GM12865 (cell line): ENCODE measurements at regions not wholly inside any gene's neighbourhood (a gene's known extent, or its start where the extent isn't known, plus 50 kb on each side); places are given as distances from the start of the nearest gene placed in this dataset.

Experiments used
- DNase-seq: peaks from one replicate; pipeline ENCODE4 v3.0.0; 2010; ENCODE audit warnings: low read depth
- H3K4me3 ChIP-seq: 2 replicates; pipeline ENCODE4 v1.5.1; 2011; ENCODE audit warnings: mild to moderate bottlenecking, low read depth, low read length, control low read depth
- TF ChIP-seq, protein P1 (sequence below): IDR thresholded peaks from 2 replicates; pipeline ENCODE4 v1.5.1; 2011; ENCODE audit warnings: low read length, control low read depth, low read depth, inconsistent platforms; ENCODE audit not compliant: insufficient read depth; ENCODE audit errors: missing control alignments

DNA sequence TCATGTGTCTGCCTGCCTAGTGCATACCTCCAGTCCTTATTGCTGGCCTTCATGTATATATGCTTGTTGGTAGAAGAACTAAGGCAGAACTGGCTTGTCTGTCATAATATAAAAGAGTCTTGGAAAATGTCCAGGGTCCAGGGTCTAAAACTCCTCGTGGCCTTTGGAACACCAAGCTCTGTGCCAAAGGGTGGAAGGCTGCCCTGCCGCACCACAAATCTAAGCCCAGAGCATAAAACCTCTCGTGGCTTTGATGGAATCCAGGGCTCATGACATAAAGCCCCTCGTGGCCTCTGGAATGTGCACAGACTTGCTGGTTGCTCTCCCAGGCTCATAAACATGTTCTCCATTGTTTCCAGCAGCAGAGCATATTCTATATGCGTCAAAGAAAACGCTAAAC is 107.9 kb downstream of the BBS10 start:
- DNase-seq = no peak
- H3K4me3 ChIP-seq = no peak overlapping the region
- TF ChIP-seq, protein P1, sequence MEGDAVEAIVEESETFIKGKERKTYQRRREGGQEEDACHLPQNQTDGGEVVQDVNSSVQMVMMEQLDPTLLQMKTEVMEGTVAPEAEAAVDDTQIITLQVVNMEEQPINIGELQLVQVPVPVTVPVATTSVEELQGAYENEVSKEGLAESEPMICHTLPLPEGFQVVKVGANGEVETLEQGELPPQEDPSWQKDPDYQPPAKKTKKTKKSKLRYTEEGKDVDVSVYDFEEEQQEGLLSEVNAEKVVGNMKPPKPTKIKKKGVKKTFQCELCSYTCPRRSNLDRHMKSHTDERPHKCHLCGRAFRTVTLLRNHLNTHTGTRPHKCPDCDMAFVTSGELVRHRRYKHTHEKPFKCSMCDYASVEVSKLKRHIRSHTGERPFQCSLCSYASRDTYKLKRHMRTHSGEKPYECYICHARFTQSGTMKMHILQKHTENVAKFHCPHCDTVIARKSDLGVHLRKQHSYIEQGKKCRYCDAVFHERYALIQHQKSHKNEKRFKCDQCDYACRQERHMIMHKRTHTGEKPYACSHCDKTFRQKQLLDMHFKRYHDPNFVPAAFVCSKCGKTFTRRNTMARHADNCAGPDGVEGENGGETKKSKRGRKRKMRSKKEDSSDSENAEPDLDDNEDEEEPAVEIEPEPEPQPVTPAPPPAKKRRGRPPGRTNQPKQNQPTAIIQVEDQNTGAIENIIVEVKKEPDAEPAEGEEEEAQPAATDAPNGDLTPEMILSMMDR = no peak

DNA sequence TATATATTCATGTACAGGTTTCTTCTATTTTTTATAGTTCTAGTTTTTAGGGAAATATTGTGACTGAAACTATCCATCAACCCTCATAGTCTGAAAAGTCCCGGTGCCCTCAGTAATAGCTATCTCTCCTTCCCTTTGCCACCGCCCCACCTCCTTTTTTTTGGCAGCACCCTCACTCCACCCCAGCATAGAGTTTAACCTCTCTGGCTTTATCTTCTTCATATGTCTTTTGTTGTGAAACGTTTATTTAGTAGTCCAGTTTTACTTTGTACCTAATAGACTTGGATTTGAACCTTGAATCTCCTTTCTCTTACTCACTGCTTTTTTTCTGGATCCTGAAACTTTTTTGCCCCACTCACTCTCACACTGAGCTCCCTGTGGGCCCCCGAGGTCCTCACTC is 109.5 kb downstream of the BBS10 start:
- H3K4me3 ChIP-seq = no peak overlapping the region
- DNase-seq = no peak
- TF ChIP-seq, protein P1 = no peak

DNA sequence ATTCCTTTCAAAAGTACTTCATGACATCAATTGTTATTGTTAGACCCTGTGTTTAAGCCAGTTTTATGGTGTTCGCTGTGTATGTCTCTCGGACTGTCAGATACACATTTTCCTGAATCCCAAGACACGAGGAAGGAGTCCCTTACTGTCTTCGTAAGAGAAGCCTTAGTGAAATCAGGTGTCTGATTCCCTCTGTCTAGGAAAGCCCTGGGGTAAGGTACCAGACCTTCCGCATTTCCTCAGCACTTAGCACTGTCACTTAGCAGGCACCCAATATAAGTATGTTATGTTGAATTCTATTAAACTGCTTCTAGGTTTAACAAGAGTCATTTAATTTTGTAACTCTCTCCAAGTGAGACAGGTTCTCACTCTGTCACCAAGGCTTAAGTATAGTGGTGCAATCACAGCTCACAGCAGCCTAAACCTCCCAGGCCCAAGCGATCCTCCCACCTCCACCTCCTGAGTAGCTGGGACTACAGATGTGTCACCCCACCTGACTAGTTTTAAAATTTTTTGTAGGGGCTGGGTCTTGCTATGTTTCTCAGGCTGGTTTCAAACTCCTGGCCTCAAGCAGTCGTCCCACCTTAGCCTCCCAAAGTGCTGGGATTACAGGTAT is 111.0 kb downstream of the BBS10 start:
- DNase-seq = no peak
- TF ChIP-seq, protein P1 = no peak
- no peak overlapping the region for H3K4me3 ChIP-seq

DNA sequence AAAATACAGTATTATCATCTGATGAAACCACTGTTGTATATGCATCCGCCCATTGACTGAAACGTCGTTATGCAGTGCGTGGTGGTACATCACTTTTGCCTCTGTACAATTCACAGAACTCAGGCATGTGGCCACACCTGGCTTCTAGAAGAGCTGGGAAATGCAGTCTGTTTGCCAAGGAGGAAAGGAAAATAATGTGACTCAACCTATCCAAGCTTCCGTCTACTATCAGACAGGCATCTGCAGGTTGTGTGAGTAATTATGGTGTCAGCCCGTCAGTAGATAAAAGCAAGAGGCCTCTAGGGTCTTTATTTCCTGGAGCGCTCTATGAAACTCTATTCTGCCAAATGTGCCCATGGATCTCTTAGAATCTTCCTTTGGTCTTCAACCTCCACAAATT is 111.6 kb downstream of the BBS10 start:
- DNase-seq = no peak
- no peak overlapping the region for H3K4me3 ChIP-seq

DNA sequence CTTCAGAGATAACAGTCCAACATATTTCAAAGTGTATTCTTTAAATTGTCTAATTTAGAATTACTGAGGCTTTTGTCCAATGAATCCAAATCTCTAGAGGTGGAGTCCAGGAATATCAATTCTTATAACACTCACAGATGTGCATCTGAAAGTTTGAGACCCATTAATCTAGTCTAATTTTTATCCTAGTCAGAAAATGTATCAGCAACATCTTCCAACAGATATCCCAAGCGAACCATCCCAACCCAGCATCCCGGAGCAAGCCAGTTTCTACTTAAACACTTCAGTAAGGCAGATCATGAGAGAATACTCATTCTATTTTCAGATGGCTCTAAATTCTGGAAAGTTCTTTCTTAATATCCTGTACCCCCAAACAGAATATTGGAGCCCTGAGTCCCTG is 113.5 kb downstream of the BBS10 start:
- TF ChIP-seq, protein P1 = no peak
- no peak overlapping the region for H3K4me3 ChIP-seq

More for the DNA sequence above, 111.6 kb downstream of the BBS10 start:
- TF ChIP-seq, protein P1 = no peak

DNA sequence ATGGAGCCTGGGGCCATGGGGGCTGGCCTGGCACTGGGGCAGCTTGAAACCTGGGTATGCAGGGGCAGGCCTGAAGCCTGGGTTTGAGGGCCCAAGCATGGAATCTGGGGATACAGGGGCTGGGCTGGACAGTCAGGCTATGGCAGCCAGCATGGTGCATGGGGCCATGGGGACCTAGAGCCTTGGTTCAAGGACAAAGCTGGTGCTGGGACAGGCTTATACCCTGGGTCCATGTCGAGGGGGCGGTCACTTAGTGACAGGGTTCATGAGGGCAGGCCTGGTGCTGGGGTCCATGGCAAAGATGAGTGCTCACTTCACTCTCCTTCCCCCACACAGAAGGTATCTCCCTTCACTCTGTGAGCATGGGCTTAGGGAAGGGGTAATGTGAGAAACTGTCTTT is 116.2 kb downstream of the BBS10 start:
- TF ChIP-seq, protein P1 = no peak
- no peak overlapping the region for H3K4me3 ChIP-seq
- no peak for DNase-seq

More for the DNA sequence above, 113.5 kb downstream of the BBS10 start:
- no peak for DNase-seq

DNA sequence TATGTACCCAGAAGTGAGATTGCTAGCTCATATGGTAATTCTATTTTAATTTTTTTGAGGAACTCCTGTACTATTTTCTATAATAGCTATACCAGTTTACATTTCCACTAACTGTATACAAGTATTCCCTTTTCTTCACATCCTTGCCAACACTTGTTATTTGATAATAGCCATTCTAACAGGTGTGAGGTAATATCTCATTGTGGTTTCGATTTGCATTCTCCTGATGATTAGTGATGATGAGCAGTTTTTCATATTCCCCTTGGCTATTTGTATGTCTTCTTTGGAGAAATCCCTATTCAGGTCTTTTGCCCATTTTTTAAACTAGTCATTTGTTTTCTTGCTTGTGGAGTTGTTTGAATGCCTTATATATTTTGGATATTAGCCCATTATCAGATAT is 121.3 kb downstream of the BBS10 start:
- TF ChIP-seq, protein P1 = no peak
- no peak for DNase-seq
- H3K4me3 ChIP-seq = no peak overlapping the region
